GM04503 (cell line): ENCODE measurements at regions not wholly inside any gene's neighbourhood (a gene's known extent, or its start where the extent isn't known, plus 50 kb on each side); places are given as distances from the start of the nearest gene placed in this dataset.

Experiments
- DNase-seq: peaks from one replicate; pipeline ENCODE4 v3.0.0-alpha.2; 2012; ENCODE audit warnings: low read depth

- DNase-seq: no peak
Observed at GRCh38 chr1:106964495-106964894, 92.0 kb upstream of the PRMT6 start.

- no peak for DNase-seq
Observed at GRCh38 chr1:106968644-106969043, 87.8 kb upstream of the PRMT6 start.

DNA sequence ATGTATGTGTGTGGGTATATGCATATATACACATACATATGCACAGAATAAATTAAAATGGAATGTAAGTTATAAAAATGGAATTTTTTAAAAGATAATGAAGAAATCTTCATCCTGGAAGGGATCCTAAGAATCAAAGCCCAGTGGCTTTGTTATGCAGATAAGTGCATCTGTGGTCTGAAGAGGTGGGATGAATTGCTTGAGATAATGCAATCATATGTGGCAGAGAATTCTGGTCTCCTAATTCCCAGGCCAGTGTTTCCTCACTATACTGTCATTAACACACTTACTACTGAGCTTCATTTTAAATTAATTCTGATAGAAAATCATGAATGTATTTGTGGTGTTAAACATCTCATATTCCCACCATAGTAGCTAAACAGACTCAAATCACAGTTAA lies 86.7 kb upstream of the PRMT6 start:
- DNase-seq: no peak

GRCh38 chr1:106972074-106972473 lies 84.4 kb upstream of the PRMT6 start:
- no peak for DNase-seq

GRCh38 chr1:106975944-106976343 lies 80.5 kb upstream of the PRMT6 start:
- no peak for DNase-seq

DNA sequence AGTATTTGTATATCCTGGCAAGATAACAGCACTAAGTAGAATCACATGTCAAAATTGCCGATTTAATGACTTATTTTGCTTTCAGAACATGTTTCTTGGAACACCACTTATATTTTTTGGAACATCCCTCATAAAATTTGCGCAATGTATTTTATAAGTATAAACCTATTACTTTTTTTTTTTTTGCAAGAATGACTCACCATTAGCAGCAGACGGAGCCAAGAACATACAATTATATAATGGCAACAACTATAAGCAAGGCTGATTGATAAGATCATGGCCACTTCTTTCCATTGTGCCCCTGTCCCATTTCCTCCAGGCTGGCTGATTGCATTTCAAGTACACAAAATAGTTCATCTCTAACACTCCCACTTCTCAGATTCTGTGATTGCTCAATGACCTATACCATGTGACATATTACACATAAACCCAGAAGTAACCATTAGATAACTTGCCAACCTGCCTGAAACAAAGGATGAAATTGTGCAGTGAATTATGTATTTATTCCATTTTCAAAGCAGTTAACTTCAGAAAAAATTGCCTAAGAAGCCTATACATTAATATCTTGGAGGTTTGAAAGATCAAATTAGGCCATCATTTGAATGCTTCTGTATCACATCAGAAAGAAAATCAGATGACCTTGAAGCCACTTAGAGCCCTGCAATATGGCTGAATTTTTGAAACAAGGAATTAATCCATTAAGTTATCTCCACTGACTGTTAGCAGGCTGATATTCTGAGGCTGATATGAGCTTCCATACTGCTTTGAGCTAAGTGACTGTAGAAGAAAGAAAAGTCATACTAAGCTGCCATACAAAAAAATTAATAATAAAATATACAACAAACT lies 77.8 kb upstream of the PRMT6 start:
- DNase-seq: no peak

GRCh38 chr1:106979371-106979770 lies 77.1 kb upstream of the PRMT6 start:
- no peak for DNase-seq

GRCh38 chr1:106980121-106980520 lies 76.4 kb upstream of the PRMT6 start:
- no peak for DNase-seq

- DNase-seq: no peak
Observed at GRCh38 chr1:106984801-106985200, 71.7 kb upstream of the PRMT6 start.

GRCh38 chr1:106986603-106987002 lies 69.9 kb upstream of the PRMT6 start:
- DNase-seq: no peak

GRCh38 chr1:106995970-106996369 lies 60.5 kb upstream of the PRMT6 start:
- no peak for DNase-seq

DNA sequence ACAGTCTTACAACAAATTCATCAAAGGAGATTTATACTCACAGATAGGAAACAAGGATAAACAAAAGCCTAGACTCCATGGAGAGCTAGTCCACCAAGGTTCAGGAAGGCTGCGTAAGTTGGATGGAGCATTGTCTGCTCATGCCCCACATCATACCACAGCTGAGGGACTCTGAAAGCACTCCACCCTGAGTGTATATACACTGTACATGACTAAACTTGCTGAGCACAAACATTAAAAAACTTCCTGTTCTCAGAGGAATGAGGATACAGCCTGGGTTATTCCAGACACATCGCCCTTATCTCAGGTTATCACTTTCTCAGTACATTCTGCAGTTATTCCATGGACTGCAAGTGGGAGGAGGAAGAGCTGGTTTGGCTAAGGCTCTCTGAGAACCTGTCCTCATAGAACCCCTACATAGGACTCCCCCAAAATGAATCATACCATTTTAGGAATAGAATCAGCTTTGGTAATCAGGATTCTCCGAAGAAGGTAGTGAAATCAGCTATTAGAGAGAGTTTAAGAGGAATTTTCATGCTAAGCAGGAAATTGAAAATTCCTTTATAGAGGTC lies 58.0 kb upstream of the PRMT6 start:
- no peak for DNase-seq

DNA sequence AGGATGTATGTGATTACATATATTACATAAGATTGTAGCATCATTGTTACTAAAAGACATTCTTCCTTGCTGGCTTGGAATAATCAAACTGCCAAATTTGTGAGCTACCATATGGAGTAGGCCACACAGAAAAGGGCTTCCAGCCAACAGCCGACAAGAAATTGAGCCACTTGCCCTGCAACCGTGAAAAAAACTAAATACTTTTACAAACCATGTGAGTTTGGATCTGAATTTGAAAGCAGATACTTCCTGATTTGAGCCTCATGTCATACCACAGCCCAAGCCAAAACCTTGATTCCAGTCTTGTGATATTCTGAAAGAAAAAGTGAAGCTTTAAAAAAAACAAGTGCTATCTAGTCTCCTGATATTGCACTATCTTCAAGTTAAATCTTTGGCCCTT lies 55.6 kb upstream of the PRMT6 start:
- no peak for DNase-seq

GRCh38 chr1:107003972-107004371 lies 52.5 kb upstream of the PRMT6 start:
- no peak for DNase-seq

- DNase-seq: no peak
Observed at GRCh38 chr1:107004421-107004820, 52.1 kb upstream of the PRMT6 start.
